HUES48 (cell line): ENCODE measurements at regions not wholly inside any gene's neighbourhood (a gene's known extent, or its start where the extent isn't known, plus 50 kb on each side); places are given as distances from the start of the nearest gene placed in this dataset.

ENCODE experiments used
- H3K27ac ChIP-seq: one replicate; pipeline ENCODE4 v1.7.0; 2013; ENCODE audit warnings: low read depth, low read length, inconsistent platforms
- H3K27me3 ChIP-seq: 2 replicates; pipeline ENCODE4 v1.6.1; 2013; ENCODE audit warnings: mild to moderate bottlenecking, low read length; ENCODE audit not compliant: control insufficient read depth, insufficient read depth
- H3K36me3 ChIP-seq: 2 replicates; pipeline ENCODE4 v1.6.1; 2013; ENCODE audit warnings: low read length; ENCODE audit not compliant: control insufficient read depth, insufficient read depth
- H3K4me1 ChIP-seq: 2 replicates; pipeline ENCODE4 v1.6.1; 2013; ENCODE audit warnings: mild to moderate bottlenecking, low read length; ENCODE audit not compliant: control insufficient read depth, insufficient read depth
- H3K4me3 ChIP-seq: 2 replicates; pipeline ENCODE4 v1.5.1; 2013; ENCODE audit warnings: mild to moderate bottlenecking, low read depth, low read length
- H3K9ac ChIP-seq: 2 replicates; pipeline ENCODE4 v1.6.1; 2013; ENCODE audit warnings: mild to moderate bottlenecking, low read depth, low read length, moderate library complexity
- H3K9me3 ChIP-seq: 2 replicates; pipeline ENCODE4 v1.6.1; 2013; ENCODE audit warnings: low read length; ENCODE audit not compliant: control insufficient read depth, insufficient read depth

- Histone ChIP-seq H3K27ac (no peak overlapping the region), H3K4me3 (no peak overlapping the region), H3K9me3 (peaks cover 8% of the 10 kb centered on the region), H3K4me1 (no peaks in the 10 kb centered on the region), H3K36me3 (no peaks in the 10 kb centered on the region), H3K27me3 (no peaks in the 10 kb centered on the region), H3K9ac (no peak overlapping the region)
Observed at GRCh38 chr12:76194724-76195123, 110.2 kb upstream of the NAP1L1 start.

DNA sequence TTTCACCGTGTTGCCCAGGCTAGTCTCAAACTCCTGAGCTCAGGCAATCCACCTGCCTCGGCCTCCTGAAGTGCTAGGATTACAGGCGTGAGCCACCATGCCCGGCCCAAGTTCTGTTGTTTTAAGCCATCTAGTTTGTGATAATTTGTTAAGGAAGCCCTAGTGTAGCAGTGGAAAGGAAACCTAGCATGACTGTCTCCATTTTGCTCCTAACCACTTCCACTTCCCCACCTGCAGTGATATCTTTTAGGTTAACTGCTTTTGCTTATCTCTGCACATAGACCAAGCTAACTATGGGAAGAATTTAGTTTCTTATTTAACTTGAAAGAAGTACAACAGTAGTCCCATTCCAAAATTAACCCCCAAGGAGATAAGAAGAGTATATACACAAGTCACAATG, 109.5 kb upstream of the NAP1L1 start:
- Histone ChIP-seq H3K27ac (no peak overlapping the region), H3K4me3 (no peak overlapping the region), H3K9ac (no peak overlapping the region), H3K27me3 (no peaks in the 10 kb centered on the region), H3K36me3 (no peaks in the 10 kb centered on the region), H3K9me3 (peaks cover 7% of the 10 kb centered on the region), H3K4me1 (no peaks in the 10 kb centered on the region)

DNA sequence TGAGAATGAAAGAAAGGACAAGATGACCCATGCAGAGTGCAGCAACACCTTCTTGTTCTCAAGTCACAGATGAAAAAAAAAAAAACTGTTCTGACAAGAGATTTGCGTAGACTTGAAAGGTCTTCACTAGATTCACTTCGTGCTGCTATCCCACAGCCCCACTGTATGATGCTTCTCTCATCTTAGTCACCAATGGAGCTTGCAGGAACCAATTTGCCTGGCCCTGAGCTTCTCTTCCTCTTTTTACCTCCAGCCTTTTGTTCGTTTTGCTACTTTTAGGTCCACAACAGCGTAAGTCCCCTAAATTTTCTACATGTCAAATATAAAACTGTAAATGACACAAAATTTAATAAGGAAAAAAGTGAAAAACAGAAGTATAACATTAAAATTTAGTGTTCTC, 107.9 kb upstream of the NAP1L1 start:
- Histone ChIP-seq H3K9me3 (no peaks in the 10 kb centered on the region), H3K36me3 (no peaks in the 10 kb centered on the region), H3K4me3 (no peak overlapping the region), H3K9ac (no peak overlapping the region), H3K27me3 (no peaks in the 10 kb centered on the region), H3K27ac (no peak overlapping the region), H3K4me1 (no peaks in the 10 kb centered on the region)

DNA sequence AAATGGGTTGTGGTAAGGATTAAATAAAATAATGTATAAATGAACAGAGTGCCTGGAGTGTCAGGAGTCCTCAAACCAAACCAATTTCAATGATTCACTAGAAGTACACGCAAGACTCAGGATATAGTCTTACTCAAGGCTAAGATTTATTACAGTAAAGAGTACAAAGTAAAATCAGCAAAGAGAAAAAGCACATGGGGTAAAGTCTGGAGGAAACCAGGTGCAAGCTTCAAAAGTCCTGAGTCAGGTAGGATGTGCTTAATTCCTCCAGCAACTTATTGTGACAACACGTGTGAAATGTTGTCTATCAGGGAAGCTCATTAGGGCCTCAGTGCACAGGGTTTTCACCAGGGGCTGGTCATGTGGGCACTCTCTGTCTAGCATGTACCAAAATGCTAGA, 105.8 kb upstream of the NAP1L1 start:
- no peak overlapping the region for H3K9ac ChIP-seq
- H3K4me1 ChIP-seq, result no peaks in the 10 kb centered on the region
- no peak overlapping the region for H3K4me3 ChIP-seq
- H3K9me3 ChIP-seq, result no peaks in the 10 kb centered on the region
- H3K36me3 ChIP-seq, result no peaks in the 10 kb centered on the region
- no peaks in the 10 kb centered on the region for H3K27me3 ChIP-seq
- no peak overlapping the region for H3K27ac ChIP-seq

DNA sequence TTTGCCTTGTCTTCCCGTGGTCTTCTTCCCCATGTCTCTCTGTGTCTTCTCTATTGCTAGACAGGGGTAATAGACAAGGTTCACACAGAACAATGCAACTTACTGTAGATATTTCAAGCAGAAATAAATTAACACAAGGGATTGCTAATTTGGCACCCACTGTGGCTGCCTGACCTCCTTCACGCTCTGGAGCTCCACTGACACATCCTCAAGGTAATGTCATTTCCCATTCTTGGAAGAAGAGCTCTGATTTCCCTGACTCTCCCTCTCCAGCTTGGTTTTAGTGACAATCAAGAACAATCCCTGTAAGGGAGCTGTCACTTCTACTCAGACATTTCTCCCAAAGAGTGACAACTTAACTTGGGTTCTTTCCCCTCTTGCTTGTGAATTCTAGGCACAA, 105.4 kb upstream of the NAP1L1 start:
- no peaks in the 10 kb centered on the region for H3K36me3 ChIP-seq
- H3K9me3 ChIP-seq, result no peaks in the 10 kb centered on the region
- no peak overlapping the region for H3K9ac ChIP-seq
- no peaks in the 10 kb centered on the region for H3K27me3 ChIP-seq
- no peak overlapping the region for H3K27ac ChIP-seq
- H3K4me1 ChIP-seq, result no peaks in the 10 kb centered on the region
- no peak overlapping the region for H3K4me3 ChIP-seq

GRCh38 chr12:76187177-76187576, 102.7 kb upstream of the NAP1L1 start:
- Histone ChIP-seq H3K9me3 (no peaks in the 10 kb centered on the region), H3K36me3 (no peaks in the 10 kb centered on the region), H3K27me3 (no peaks in the 10 kb centered on the region), H3K27ac (no peak overlapping the region), H3K4me3 (no peak overlapping the region), H3K9ac (no peak overlapping the region), H3K4me1 (no peaks in the 10 kb centered on the region)

GRCh38 chr12:76186131-76186906, 101.8 kb upstream of the NAP1L1 start:
- Histone ChIP-seq H3K4me3 (no peak overlapping the region), H3K27ac (no peak overlapping the region), H3K36me3 (no peaks in the 10 kb centered on the region), H3K4me1 (no peaks in the 10 kb centered on the region), H3K9me3 (no peaks in the 10 kb centered on the region), H3K27me3 (no peaks in the 10 kb centered on the region), H3K9ac (no peak overlapping the region)

DNA sequence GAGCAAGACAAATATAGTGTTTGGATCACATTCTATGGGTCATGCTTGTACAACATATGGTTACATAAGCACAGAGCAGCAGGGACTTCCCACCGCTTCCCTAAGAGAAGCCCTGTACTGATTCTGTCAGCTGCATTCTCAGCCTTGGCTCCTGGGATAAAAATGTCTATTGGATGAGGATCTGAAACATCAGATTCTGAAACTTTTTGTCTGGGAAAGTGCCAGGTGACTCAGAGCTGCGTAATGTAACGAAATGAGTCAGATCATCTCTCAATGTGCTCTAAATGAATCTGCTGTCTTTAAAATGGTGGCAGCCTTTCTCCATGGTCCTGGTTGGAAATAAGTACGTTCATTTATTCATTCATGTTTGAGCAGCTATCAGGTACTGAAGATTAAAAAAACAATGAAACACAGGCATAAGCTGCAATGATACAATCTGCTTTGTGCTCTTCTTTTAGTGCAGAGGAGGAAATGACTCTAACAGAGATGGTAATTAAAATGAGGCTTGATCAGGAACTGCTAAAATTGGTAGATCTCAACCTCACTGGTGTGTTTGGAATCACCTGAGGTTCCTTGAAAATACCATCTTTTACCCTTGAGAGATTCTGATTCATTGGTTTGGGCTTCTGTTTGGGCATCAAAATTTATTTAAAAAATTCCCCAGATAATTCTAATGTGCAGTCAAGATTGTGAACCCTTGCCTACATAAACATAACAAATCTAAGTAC, 99.1 kb upstream of the NAP1L1 start:
- H3K9me3 ChIP-seq, result no peaks in the 10 kb centered on the region
- H3K36me3 ChIP-seq, result no peaks in the 10 kb centered on the region
- no peak overlapping the region for H3K27ac ChIP-seq
- no peaks in the 10 kb centered on the region for H3K27me3 ChIP-seq
- H3K4me3 ChIP-seq, result no peak overlapping the region
- H3K9ac ChIP-seq, result no peak overlapping the region
- no peaks in the 10 kb centered on the region for H3K4me1 ChIP-seq

- H3K27ac ChIP-seq, result no peak overlapping the region
- H3K4me1 ChIP-seq, result no peaks in the 10 kb centered on the region
- no peaks in the 10 kb centered on the region for H3K9me3 ChIP-seq
- H3K36me3 ChIP-seq, result no peaks in the 10 kb centered on the region
- no peaks in the 10 kb centered on the region for H3K27me3 ChIP-seq
- no peak overlapping the region for H3K9ac ChIP-seq
- H3K4me3 ChIP-seq, result no peak overlapping the region
Observed at GRCh38 chr12:76180401-76181277, 96.2 kb upstream of the NAP1L1 start.

DNA sequence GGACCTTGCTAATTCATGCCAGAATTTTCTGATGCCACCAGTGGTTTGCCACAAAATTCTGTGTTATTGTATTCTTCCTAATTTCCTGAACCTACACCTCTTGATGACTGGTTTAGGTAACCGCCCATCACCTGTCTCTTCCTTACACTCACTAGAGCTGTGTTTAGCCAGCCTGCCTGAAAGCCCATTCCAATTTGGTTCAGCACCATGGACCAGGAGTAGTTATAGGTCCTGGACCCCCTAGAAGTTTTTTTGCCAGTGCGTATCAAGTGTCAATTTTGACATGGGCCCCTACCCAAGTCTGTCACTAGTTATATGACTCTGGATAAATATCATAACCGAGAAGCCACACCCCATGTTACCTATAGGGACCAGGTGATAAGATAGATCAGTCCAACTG, 94.0 kb upstream of the NAP1L1 start:
- Histone ChIP-seq H3K27me3 (no peaks in the 10 kb centered on the region), H3K4me3 (no peak overlapping the region), H3K9ac (no peak overlapping the region), H3K9me3 (no peaks in the 10 kb centered on the region), H3K36me3 (no peaks in the 10 kb centered on the region), H3K4me1 (no peaks in the 10 kb centered on the region), H3K27ac (no peak overlapping the region)

- Histone ChIP-seq H3K36me3 (no peaks in the 10 kb centered on the region), H3K4me1 (no peaks in the 10 kb centered on the region), H3K9ac (no peak overlapping the region), H3K9me3 (no peaks in the 10 kb centered on the region), H3K27ac (no peak overlapping the region), H3K27me3 (no peaks in the 10 kb centered on the region), H3K4me3 (no peak overlapping the region)
Observed at GRCh38 chr12:76177821-76178220, 93.3 kb upstream of the NAP1L1 start.
